GM21447 (cell line): ENCODE measurements at regions not wholly inside any gene's neighbourhood (a gene's known extent, or its start where the extent isn't known, plus 50 kb on each side); places are given as distances from the start of the nearest gene placed in this dataset.

ENCODE experiments used
- ATAC-seq: cut with Tn5 transposase; IDR thresholded peaks from one replicate; pipeline ENCODE4 v1.9.1; 2021; ENCODE audit not compliant: unreplicated experiment

DNA sequence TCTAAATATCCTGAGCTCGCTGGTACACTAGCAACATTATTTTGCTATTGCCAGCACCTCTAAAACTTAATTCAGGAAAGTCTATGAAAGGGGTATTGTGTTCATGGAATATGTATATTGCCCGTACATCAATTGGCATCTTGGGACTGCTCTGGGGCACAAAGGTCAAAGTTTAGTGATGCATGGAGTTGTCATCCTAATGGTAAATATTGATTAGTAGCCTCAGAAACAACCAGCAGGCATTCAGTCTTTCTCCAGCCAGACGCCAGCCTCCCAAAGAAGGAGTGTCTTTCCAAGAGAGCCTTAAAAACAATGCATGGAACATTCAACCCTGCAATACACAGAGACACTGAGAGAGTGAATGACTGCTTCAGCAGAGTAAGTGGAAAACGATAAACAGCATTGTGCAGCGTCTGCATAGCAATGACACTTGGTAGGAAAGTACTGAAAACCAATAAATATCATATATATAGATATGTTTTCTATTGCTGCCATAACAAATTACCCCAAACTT, 377.3 kb downstream of the SHQ1 start:
- no peak for ATAC-seq

DNA sequence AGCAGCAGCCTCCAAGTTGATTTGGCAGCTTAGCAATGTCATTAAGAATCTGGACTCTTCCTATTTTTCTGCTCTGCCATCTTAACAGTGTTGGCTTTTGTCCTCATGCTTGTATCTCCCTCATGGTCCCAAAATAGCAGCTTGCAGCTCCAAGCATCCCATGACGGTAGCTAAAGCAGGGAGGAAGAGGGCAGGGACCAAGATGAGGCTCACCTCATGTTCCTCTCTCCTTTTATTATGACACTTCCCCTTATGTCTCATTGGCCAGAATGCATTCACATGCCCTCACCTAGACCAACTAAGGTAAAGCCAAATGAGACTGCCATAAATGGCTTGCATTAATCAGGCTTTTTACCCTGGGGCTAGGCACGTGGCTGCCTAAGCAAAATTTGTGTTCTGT, 382.4 kb downstream of the SHQ1 start:
- no peak for ATAC-seq

DNA sequence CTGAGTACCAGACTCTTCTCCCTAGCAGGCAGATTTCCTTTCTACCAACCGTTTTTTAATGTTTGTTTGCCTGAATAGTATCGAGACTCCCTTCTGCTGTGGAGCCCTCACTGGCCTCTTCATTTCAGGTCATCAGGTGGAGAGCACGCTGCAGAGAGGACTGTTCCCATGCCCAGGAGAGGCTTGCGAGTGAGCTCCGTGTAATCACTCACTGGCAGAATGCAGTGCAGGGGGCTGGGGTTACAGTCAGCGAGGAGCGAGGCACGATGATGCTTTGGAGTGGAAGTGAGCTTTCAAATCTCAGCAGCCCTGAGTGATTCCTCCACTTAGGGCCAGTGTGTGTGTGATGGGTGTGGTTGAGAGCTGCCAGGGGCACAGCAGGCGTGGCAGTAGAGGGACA, 385.2 kb downstream of the SHQ1 start:
- no peak for ATAC-seq

DNA sequence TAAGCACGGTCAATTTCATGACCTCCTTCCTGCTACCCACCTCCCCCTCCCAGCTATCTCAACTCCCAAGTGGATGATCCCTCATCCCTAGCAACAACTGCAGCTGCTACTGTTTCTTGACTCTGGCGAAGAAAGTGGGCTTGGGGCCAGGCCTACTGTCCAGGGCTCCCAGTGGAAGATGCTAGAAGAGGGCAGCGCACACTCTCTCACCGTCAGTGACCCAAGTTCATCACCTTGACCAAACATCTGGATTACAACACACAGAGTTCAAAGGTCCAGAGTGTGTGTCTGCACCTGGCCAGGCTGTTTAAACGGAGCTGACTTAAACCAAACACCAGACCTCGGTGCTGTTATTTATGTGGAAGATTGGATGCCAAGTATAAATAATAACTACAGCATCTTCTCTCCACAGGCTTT, 385.6 kb downstream of the SHQ1 start:
- no peak for ATAC-seq

DNA sequence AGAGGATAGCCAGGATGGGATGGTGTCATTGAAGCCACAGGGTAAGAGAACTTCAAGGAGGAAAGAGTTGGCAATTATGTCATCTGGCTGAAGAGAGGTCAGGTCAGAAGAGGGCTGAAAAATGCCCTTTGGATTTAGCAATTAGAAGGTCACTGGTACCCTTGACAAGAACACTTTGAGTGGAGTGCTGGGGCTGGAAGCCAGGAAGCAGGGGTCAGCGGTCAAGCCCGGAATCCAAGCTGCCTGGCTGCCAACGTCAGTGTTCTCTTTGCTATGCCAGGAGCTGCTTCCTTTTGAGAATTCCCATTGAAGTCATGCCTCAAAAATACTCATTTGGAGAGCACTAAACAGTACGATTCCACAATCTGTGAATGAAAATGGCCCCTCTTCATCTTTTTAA, 386.5 kb downstream of the SHQ1 start:
- no peak for ATAC-seq

DNA sequence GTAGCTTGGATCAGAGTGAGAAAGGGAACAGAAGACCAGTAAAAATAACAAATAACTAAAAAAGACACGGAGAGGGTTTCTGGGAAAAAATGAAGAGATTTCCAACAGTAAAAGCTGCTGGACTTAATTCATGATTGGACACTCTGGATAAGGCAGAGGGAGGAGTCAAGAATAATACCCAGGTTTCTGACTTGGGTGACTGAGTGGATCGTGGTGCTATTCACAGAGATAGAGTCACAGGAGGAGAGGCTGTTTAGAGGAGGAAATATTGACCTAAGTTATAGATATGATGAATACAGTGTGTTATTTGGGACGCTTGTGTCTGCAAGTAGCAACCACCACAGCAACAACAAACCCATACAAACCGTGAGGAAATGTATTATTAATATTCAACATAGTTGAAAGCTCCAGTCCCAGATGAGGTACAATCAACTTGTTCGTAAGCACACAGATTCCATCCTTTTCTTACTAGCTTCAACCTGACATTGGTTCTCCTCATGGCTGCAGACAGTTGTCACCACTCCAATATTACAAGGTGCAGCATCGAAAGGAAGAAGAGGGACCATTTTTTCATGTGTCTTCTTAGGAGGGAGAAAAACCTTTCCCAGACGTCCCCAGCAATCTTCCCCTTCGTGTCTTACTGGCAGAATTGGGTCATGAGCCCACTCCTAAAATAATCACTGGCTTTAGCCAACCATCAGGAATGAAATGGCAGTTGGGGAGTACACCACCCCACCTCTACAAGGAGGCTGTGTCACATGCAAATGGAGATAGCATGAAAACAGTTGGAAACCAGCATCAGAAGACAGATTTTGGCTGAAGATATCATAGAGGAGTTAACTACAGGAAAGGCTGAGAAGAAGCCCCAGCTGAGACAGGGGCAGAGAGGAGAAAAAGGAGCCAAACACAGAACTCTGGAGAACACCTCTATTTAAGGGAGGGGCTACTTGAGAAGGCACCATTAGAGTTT, 387.8 kb downstream of the SHQ1 start:
- no peak for ATAC-seq

DNA sequence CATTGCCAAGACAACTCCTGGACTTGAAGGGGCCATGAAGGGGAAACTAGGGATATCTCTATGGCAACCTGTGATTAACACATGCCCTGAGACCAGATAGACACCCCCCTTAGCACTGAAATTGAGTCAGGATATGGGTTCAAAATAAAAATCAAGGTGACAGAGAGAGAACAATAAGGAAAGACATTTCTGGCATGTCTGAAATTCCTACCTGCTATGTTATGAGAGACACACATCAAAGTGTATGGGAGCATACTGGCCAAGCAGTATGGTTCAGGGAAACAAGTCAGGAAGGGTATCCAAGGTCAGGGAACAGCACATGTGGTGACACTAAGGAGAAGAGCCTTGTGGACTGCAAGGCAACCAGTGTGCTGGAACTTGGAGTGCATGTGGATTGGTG, 388.7 kb downstream of the SHQ1 start:
- no peak for ATAC-seq

DNA sequence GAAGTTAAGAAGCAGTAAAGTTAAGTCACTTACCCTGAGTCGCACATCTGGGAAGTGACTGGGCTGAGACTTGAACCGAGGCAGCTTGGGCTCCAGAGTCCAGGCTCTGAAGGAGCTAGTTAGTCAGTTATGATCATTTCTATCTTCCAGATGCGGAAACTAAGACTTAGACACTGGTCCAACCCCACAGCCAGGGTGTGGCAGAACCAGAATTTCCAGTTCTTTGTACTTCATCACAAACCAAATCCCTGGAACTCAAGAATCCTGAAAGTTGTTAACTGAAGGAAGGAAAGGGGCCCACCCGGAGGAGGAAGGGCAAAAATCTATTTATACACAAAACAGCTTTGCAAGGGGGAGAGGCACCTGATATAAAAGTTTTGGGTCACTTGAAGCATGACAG, 389.9 kb downstream of the SHQ1 start:
- no peak for ATAC-seq

DNA sequence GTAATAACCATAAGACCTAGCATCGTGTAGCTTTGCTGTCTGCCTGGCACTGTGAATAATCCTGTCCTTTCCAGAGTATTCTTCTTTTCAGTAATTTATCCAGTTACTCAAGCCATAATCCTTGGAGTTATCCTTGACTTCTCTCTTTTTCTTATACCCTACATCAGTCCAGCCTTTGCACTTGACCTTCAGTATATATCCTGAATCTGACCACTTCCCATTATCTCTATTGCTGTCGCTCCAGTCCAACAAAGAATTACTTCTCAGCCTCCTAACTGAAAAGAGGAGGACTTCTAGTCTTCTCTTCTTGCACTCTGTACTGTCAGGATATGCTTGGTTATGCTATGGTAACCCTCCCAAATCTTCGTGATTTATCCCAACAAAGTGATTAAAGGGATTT, 393.8 kb downstream of the SHQ1 start:
- no peak for ATAC-seq

DNA sequence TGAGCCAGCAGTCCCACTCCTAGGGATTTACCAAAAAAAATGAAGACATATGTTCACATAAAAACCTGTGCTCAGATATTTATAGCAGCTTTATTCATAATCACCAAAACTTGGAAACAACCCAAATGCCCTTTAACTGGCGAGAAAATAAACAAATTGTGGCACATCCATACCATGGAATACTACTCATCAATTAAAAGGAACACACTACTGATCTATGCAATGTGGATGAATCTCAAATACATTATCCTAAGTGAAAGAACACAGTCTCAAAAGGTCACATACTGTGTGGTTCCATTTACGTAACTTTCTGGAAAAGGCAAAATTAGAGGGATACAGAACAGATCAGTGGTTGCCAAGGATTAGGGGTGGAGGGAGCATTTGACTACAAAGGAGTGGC, 394.5 kb downstream of the SHQ1 start:
- no peak for ATAC-seq

DNA sequence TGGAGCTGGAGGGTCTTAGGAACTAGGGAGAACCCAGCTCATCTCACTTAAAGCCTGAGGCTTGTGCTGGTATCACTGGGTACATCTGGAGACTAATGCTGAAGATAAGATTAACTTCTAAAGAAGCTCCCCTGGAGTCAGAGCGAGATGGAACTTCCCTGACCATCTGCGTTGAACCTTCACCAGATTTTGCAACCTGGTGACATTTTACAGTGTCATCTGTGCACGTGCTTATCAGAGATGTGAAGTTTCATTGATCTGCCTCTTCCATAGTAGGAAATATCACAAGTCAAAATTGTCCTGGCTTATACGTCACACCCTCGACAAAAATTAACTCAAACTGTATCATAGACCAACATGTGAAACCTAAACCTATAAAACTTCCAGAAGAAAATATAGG, 395.5 kb downstream of the SHQ1 start:
- no peak for ATAC-seq

DNA sequence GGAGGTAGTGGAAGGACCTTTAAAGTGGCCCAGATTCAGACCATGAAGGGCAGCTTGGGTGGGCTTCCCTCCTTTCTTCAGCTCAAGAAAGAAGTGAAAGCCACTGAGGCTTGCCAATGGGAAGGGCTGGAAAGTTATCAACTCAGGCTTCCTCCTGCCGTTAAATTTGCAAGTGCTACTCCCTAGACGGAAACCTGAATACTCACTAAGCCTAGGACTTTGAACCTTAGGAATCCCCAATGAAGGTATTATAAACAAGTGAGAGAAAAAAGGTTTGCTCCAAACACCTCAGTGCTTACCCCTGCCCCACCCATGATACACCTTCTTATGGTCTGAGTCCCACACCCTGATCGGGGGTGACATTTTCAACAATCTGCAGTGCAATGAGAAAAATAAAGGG, 396.4 kb downstream of the SHQ1 start:
- ATAC-seq = no peak

DNA sequence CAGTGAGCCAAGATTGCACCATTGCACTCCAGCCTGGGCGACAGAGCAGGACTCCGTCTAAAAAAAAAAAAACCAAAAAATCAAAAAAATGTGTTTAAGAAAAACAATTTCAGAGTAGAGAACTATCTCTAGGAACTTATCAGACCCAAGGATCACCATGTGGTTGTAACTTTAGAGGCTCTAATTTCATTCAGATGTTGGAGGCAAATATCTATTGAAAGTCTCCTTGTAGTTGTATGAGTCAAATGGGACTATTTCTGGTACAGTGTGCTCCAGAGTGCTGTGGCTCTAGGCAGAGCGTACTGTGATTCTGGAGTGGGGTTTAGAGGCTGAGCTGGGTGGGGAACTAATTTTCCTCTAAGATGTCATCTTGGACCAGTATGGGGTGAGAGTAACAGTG, 398.7 kb downstream of the SHQ1 start:
- no peak for ATAC-seq

DNA sequence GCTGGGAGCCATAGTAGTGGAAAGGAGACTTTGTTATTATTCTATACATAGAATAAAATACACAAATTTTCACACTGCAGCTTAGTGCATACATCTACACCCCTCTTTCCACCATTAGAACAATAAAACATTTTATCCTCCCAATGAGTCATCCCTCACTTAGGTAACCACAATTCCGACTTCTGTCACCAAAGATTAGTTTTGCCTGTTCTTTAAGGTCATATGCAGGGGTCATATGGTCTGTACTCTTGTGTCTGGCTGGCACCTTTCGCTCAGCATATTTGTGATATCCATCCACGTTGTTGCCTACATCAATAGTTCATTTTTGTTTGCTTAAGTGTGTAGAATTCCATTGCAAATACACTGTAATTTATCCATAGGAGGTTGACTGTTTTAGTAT, 399.4 kb downstream of the SHQ1 start:
- ATAC-seq = no peak

DNA sequence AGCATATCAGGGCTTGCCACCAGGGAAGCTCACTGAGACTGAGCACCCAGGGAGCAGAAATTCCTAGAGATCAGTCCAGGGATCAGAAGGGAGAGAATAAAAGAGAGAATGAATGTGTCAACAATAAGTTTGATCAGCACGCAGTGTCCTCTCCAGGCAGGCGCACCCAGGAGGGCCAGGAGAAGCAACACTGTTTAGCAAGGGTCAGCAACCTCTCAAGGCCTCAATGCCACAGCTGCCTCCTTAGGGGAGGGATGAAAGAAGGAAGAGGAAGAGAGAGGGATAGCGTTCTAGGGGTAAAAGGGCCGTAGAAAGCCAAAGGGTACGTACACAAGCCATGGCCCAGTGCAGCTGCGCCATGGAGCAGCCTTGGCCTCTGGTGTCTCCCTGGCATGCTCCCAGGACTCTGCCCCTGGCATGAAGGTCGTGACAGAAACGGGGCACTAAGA, 399.8 kb downstream of the SHQ1 start:
- ATAC-seq = no peak

DNA sequence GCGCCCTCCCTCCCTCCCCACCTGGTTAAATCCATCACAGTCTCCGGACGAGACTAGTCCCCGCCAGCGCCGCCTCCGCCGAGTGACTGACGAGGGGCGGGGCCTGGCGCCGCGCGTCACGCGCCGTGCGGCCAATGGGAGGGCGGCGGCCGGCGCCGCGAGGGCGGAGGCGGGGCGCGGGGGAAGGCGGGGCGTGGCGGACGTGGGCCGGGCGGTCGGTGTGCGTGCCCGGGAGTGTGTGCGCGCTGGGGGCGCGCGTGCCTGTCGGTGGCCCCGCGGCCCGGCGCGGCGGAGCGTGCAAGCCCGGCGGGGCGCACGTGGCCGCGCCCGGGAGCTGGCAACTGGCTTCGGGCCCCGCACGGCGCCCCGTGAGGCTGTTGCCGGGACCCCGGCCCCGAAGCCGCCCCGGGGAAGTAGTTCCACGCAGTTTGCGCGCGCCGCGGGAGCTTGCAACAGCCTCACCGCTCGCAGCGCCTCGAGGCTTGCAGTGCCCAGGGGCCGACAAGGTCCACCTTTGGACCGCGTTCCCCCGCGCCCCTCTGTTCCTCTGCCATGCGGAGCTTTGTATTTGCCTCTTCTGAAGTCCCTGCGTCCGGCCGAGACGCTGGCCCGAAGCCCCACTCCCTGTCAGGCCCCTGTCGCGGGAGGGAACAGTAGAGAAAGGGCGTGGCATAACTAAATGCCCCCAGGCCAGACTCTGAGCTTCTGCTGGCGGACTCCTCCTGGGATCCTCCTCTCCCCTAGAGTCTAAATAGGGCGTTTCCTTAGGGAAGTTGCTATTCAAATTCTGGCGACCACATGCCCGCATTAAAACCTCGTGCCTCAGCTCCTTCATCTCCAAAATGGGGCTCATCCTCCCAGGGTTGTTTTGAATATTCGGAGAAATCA, 400.9 kb downstream of the SHQ1 start:
- peak; percentile 65 for ATAC-seq

DNA sequence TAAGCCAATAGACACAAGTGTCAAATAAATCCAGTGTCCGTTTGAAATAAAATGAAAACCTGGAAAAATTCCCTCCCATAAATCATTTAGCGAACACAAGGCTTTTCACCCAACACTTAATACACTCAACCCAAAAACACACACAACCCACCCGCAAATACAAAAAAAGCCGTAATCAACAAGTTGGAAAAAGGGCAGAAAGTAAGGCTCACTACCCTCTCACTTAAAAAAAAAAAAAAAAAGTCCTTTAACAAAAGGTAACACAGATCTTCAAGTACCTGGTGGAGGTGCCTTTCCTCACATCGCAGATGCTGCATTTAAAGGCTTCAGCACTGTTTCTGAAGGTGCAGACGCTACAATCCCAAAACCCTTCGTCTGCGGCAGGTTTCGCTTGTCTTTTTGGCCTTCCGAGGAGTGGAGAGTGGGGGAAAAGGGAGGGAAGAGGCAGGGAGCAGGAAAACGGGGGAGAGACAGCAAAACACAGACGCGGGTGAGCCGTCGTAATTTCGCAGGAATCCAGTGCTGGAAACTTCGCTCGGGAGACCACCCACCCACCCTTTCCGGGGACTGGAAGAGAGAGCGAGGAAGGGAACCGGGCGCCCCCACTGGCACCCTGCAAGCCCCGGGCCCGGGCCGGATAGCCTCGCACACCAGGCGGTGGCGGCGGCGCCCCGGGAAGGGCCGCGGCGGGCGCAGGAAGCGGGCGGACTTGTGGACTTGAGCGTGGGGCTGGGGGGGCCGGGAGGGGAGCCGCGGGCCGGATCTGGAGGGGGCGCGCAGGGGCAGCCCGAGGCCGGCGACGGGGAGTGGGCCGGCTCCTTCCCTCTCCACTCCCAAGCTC, 401.8 kb downstream of the SHQ1 start, which contains the start of gene RYBP:
TSS of gene RYBP (minus strand) at position 404 of the 841 bp plus-strand sequence.
- peak; percentile 31 for ATAC-seq

DNA sequence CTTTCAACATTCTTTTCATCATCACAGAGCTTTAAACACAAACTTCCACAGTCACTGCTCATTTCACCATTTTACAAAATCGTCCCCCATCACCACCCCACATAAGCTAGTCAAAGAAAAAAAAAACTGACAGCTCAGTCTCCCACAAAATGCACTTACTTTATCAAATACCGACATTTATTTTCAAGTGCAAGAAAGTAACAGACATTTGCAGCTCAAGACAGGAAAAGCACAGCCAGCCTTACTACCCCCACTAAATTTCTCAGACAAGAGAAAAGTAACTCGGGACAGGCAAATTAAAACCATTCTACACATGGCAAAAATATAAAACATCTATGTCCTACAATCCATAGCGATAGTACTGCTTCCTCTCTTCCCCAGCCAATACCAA, 402.4 kb downstream of the SHQ1 start:
- ATAC-seq = no peak

DNA sequence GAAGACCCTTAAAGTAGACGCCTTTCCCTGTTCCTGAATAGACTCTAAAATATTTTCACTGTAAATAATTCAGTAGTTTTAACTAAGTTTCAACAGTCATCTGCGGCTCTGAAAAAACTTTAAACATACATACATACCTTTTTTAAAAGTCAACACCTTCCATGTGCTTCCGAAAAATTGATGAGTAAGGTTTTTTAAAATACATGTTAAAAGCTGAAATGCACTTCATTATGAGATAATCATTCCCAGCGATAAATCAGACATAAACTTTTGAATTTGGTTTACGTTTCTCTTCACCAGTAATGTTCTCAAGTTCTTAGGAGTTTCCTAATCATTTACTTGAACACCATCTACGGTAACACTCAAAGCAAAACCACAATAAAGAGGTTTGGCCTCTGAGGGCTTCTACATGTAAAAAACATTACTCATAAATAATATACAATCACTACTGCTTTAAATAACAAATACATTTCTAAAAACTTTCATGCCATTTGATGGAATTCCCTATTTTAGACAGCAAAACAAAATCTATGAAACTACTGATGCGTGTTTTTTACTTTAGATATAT, 403.5 kb downstream of the SHQ1 start:
- ATAC-seq = no peak

DNA sequence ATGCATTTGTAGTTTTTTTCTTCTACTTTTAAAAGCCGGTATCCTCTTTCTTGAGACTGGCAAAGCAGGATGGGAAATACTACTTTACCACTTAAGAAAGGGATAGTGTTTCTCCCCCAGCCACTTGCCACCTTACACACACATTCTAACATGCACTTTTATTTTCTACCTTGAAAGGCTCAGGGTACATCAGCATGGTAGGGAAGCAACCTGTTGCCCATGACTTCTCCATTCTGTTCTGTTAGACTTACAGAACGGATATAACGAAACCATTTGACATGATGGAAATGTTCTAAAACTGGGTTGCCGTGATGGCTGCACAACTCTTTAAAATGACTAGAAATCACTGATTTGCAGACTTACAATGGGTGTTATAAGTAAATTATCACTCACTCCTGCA, 405.5 kb downstream of the SHQ1 start:
- no peak for ATAC-seq
